PFSK-1 (cell line): ENCODE measurements at regions not wholly inside any gene's neighbourhood (a gene's known extent, or its start where the extent isn't known, plus 50 kb on each side); places are given as distances from the start of the nearest gene placed in this dataset.

ENCODE experiments used
- FOXP2 ChIP-seq: optimal IDR thresholded peaks from 2 replicates; pipeline ENCODE3; 2011; ENCODE audit warnings: borderline replicate concordance, control low read depth, inconsistent platforms; ENCODE audit not compliant: insufficient read depth; ENCODE audit errors: extremely low read length, extremely low read depth
- POLR2AphosphoS5 ChIP-seq: IDR thresholded peaks from 2 replicates; pipeline ENCODE4 v1.6.1; 2012; ENCODE audit warnings: low read depth, mild to moderate bottlenecking, control low read depth, low read length, moderate library complexity
- SIN3A ChIP-seq: IDR thresholded peaks from 2 replicates; pipeline ENCODE4 v1.6.1; 2012; ENCODE audit warnings: mild to moderate bottlenecking, low read length, moderate library complexity, borderline replicate concordance; ENCODE audit not compliant: insufficient read depth
- TAF1 ChIP-seq: IDR thresholded peaks from 2 replicates; pipeline ENCODE4 v1.6.1; 2012; ENCODE audit warnings: low read length, control low read depth, borderline replicate concordance; ENCODE audit not compliant: insufficient read depth
- TF ChIP-seq, protein P1 (sequence below), 2 experiments: IDR thresholded peaks; 2 replicates each; pipeline versions ENCODE4 v1.6.1 to v1.8.0; 2011 to 2012; ENCODE audit warnings: low read depth in 2 of 2, low read length in 2 of 2, control low read depth in 1 of 2, inconsistent platforms in 1 of 2, mild to moderate bottlenecking in 1 of 2, moderate library complexity in 1 of 2; ENCODE audit not compliant: insufficient read depth in 1 of 2

DNA sequence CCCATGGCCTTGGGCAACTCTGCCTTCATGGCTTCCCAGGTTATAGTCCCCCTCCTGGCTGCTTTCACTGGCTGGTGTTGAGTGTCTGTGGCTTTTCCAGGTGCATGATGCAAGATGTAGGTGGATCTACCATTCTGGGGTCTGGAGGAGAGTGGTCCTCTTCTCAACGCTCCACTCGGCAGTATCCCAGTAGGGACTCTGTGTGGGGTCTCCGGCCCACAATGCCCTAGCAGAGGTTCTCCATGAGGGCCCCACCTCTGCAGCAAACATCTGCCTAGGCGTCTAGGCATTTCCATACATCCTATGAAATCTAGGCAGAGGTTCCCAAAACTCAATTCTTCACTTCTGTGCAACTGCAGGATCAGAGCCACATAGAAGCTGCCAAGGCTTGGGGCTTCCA is 763.4 kb upstream of the EPHA5 start:
- TF ChIP-seq POLR2AphosphoS5 (no peak), TAF1 (no peak), SIN3A (no peak), FOXP2 (no peak)
- TF ChIP-seq, protein P1, sequence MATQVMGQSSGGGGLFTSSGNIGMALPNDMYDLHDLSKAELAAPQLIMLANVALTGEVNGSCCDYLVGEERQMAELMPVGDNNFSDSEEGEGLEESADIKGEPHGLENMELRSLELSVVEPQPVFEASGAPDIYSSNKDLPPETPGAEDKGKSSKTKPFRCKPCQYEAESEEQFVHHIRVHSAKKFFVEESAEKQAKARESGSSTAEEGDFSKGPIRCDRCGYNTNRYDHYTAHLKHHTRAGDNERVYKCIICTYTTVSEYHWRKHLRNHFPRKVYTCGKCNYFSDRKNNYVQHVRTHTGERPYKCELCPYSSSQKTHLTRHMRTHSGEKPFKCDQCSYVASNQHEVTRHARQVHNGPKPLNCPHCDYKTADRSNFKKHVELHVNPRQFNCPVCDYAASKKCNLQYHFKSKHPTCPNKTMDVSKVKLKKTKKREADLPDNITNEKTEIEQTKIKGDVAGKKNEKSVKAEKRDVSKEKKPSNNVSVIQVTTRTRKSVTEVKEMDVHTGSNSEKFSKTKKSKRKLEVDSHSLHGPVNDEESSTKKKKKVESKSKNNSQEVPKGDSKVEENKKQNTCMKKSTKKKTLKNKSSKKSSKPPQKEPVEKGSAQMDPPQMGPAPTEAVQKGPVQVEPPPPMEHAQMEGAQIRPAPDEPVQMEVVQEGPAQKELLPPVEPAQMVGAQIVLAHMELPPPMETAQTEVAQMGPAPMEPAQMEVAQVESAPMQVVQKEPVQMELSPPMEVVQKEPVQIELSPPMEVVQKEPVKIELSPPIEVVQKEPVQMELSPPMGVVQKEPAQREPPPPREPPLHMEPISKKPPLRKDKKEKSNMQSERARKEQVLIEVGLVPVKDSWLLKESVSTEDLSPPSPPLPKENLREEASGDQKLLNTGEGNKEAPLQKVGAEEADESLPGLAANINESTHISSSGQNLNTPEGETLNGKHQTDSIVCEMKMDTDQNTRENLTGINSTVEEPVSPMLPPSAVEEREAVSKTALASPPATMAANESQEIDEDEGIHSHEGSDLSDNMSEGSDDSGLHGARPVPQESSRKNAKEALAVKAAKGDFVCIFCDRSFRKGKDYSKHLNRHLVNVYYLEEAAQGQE (IDR thresholded peaks at IDR 0.05; ENCODE audit: insufficient read depth in 1 of 2, low read depth in 2 of 2, low read length in 2 of 2), result no peak
